ENCODE measurements at regions not wholly inside any gene's neighbourhood (a gene's known extent, or its start where the extent isn't known, plus 50 kb on each side); places are given as distances from the start of the nearest gene placed in this dataset.
"Not testable (repeated sequence)": the region's sequence is repeated elsewhere in the genome, so short reads cannot be mapped to it uniquely, and the experiment has no call there.

GRCh38 chr5:99029172-99029571 lies 100.4 kb upstream of the CHD1 start:
- H3K9me3 ChIP-seq (ENCODE audit: control insufficient read depth in 2 of 2, low read length in 2 of 2): no peaks in the 10 kb centered on the region
- H3K27ac ChIP-seq (ENCODE audit: low read length): no peak overlapping the region

GRCh38 chr5:99028170-99028569 lies 99.4 kb upstream of the CHD1 start:
- not testable (repeated sequence) for H3K36me3 ChIP-seq (ENCODE audit: control insufficient read depth in 2 of 2, insufficient read depth in 2 of 2, low read length in 2 of 2); H3K27me3 ChIP-seq (ENCODE audit: control insufficient read depth in 1 of 2, insufficient read depth in 2 of 2, low read length in 2 of 2); H3K9ac ChIP-seq (ENCODE audit: low read length in 2 of 2); H3K4me1 ChIP-seq (ENCODE audit: control insufficient read depth, insufficient read depth, low read length); H3K4me3 ChIP-seq (ENCODE audit: low read length in 2 of 2); H3K9me3 ChIP-seq (ENCODE audit: control insufficient read depth in 2 of 2, low read length in 2 of 2); H3K27ac ChIP-seq (ENCODE audit: low read length)

More at GRCh38 chr5:99029172-99029571, 100.4 kb upstream of the CHD1 start:
- Histone ChIP-seq H3K4me1 (ENCODE audit: control insufficient read depth, insufficient read depth, low read length) (no peaks in the 10 kb centered on the region), H3K9ac (ENCODE audit: low read length in 2 of 2) (no peak overlapping the region), H3K4me3 (ENCODE audit: low read length in 2 of 2) (no peak overlapping the region), H3K36me3 (ENCODE audit: control insufficient read depth in 2 of 2, insufficient read depth in 2 of 2, low read length in 2 of 2) (no peaks in the 10 kb centered on the region), H3K27me3 (ENCODE audit: control insufficient read depth in 1 of 2, insufficient read depth in 2 of 2, low read length in 2 of 2) (no peaks in the 10 kb centered on the region)

GRCh38 chr5:99025298-99026045 lies 96.7 kb upstream of the CHD1 start:
- no peaks in the 10 kb centered on the region for H3K4me1 ChIP-seq (ENCODE audit: control insufficient read depth, insufficient read depth, low read length)
- no peak overlapping the region for H3K9ac ChIP-seq (ENCODE audit: low read length in 2 of 2)
- no peak overlapping the region for H3K4me3 ChIP-seq (ENCODE audit: low read length in 2 of 2)
- no peak overlapping the region for H3K27ac ChIP-seq (ENCODE audit: low read length)
- no peaks in the 10 kb centered on the region for H3K9me3 ChIP-seq (ENCODE audit: control insufficient read depth in 2 of 2, low read length in 2 of 2)
- H3K27me3 ChIP-seq (ENCODE audit: control insufficient read depth in 1 of 2, insufficient read depth in 2 of 2, low read length in 2 of 2): no peaks in the 10 kb centered on the region
- H3K36me3 ChIP-seq (ENCODE audit: control insufficient read depth in 2 of 2, insufficient read depth in 2 of 2, low read length in 2 of 2): no peaks in the 10 kb centered on the region

GRCh38 chr5:99023330-99023729 lies 94.5 kb upstream of the CHD1 start:
- no peaks in the 10 kb centered on the region for H3K9me3 ChIP-seq (ENCODE audit: control insufficient read depth in 2 of 2, low read length in 2 of 2)
- no peaks in the 10 kb centered on the region for H3K36me3 ChIP-seq (ENCODE audit: control insufficient read depth in 2 of 2, insufficient read depth in 2 of 2, low read length in 2 of 2)
- H3K9ac ChIP-seq (ENCODE audit: low read length in 2 of 2): no peak overlapping the region
- H3K27ac ChIP-seq (ENCODE audit: low read length): no peak overlapping the region
- H3K27me3 ChIP-seq (ENCODE audit: control insufficient read depth in 1 of 2, insufficient read depth in 2 of 2, low read length in 2 of 2): no peaks in the 10 kb centered on the region
- no peaks in the 10 kb centered on the region for H3K4me1 ChIP-seq (ENCODE audit: control insufficient read depth, insufficient read depth, low read length)
- H3K4me3 ChIP-seq (ENCODE audit: low read length in 2 of 2): no peak overlapping the region

GRCh38 chr5:99022250-99022649 lies 93.4 kb upstream of the CHD1 start:
- H3K27ac ChIP-seq (ENCODE audit: low read length): no peak overlapping the region

GRCh38 chr5:99020698-99021048 lies 91.9 kb upstream of the CHD1 start:
- H3K4me3 ChIP-seq (ENCODE audit: low read length in 2 of 2): no peak overlapping the region
- no peaks in the 10 kb centered on the region for H3K36me3 ChIP-seq (ENCODE audit: control insufficient read depth in 2 of 2, insufficient read depth in 2 of 2, low read length in 2 of 2)
- no peaks in the 10 kb centered on the region for H3K9me3 ChIP-seq (ENCODE audit: control insufficient read depth in 2 of 2, low read length in 2 of 2)
- no peak overlapping the region for H3K9ac ChIP-seq (ENCODE audit: low read length in 2 of 2)
- H3K27ac ChIP-seq (ENCODE audit: low read length): no peak overlapping the region
- H3K27me3 ChIP-seq (ENCODE audit: control insufficient read depth in 1 of 2, insufficient read depth in 2 of 2, low read length in 2 of 2): no peaks in the 10 kb centered on the region
- no peaks in the 10 kb centered on the region for H3K4me1 ChIP-seq (ENCODE audit: control insufficient read depth, insufficient read depth, low read length)

More at GRCh38 chr5:99022250-99022649, 93.4 kb upstream of the CHD1 start:
- Histone ChIP-seq H3K27me3 (ENCODE audit: control insufficient read depth in 1 of 2, insufficient read depth in 2 of 2, low read length in 2 of 2) (no peaks in the 10 kb centered on the region), H3K9ac (ENCODE audit: low read length in 2 of 2) (no peak overlapping the region), H3K4me1 (ENCODE audit: control insufficient read depth, insufficient read depth, low read length) (no peaks in the 10 kb centered on the region), H3K4me3 (ENCODE audit: low read length in 2 of 2) (no peak overlapping the region), H3K9me3 (ENCODE audit: control insufficient read depth in 2 of 2, low read length in 2 of 2) (no peaks in the 10 kb centered on the region), H3K36me3 (ENCODE audit: control insufficient read depth in 2 of 2, insufficient read depth in 2 of 2, low read length in 2 of 2) (no peaks in the 10 kb centered on the region)

GRCh38 chr5:99019812-99020697 lies 91.2 kb upstream of the CHD1 start:
- Histone ChIP-seq H3K9ac (ENCODE audit: low read length in 2 of 2) (no peak overlapping the region), H3K27ac (ENCODE audit: low read length) (no peak overlapping the region), H3K36me3 (ENCODE audit: control insufficient read depth in 2 of 2, insufficient read depth in 2 of 2, low read length in 2 of 2) (no peaks in the 10 kb centered on the region), H3K4me3 (ENCODE audit: low read length in 2 of 2) (no peak overlapping the region), H3K9me3 (ENCODE audit: control insufficient read depth in 2 of 2, low read length in 2 of 2) (no peaks in the 10 kb centered on the region), H3K4me1 (ENCODE audit: control insufficient read depth, insufficient read depth, low read length) (no peaks in the 10 kb centered on the region), H3K27me3 (ENCODE audit: control insufficient read depth in 1 of 2, insufficient read depth in 2 of 2, low read length in 2 of 2) (no peaks in the 10 kb centered on the region)

GRCh38 chr5:99019254-99019653 lies 90.4 kb upstream of the CHD1 start:
- no peaks in the 10 kb centered on the region for H3K36me3 ChIP-seq (ENCODE audit: control insufficient read depth in 2 of 2, insufficient read depth in 2 of 2, low read length in 2 of 2)
- H3K4me3 ChIP-seq (ENCODE audit: low read length in 2 of 2): no peak overlapping the region
- no peaks in the 10 kb centered on the region for H3K4me1 ChIP-seq (ENCODE audit: control insufficient read depth, insufficient read depth, low read length)
- H3K27me3 ChIP-seq (ENCODE audit: control insufficient read depth in 1 of 2, insufficient read depth in 2 of 2, low read length in 2 of 2): no peaks in the 10 kb centered on the region
- H3K9ac ChIP-seq (ENCODE audit: low read length in 2 of 2): no peak overlapping the region
- no peaks in the 10 kb centered on the region for H3K9me3 ChIP-seq (ENCODE audit: control insufficient read depth in 2 of 2, low read length in 2 of 2)
- H3K27ac ChIP-seq (ENCODE audit: low read length): no peak overlapping the region

GRCh38 chr5:99010294-99010693 lies 81.5 kb upstream of the CHD1 start:
- no peak overlapping the region for H3K4me3 ChIP-seq (ENCODE audit: low read length in 2 of 2)
- no peaks in the 10 kb centered on the region for H3K4me1 ChIP-seq (ENCODE audit: control insufficient read depth, insufficient read depth, low read length)
- no peaks in the 10 kb centered on the region for H3K9me3 ChIP-seq (ENCODE audit: control insufficient read depth in 2 of 2, low read length in 2 of 2)
- no peak overlapping the region for H3K9ac ChIP-seq (ENCODE audit: low read length in 2 of 2)
- no peaks in the 10 kb centered on the region for H3K36me3 ChIP-seq (ENCODE audit: control insufficient read depth in 2 of 2, insufficient read depth in 2 of 2, low read length in 2 of 2)
- no peaks in the 10 kb centered on the region for H3K27me3 ChIP-seq (ENCODE audit: control insufficient read depth in 1 of 2, insufficient read depth in 2 of 2, low read length in 2 of 2)
- H3K27ac ChIP-seq (ENCODE audit: low read length): no peak overlapping the region

- not testable (repeated sequence) for H3K9me3 ChIP-seq (ENCODE audit: control insufficient read depth in 2 of 2, low read length in 2 of 2); H3K4me3 ChIP-seq (ENCODE audit: low read length in 2 of 2); H3K4me1 ChIP-seq (ENCODE audit: control insufficient read depth, insufficient read depth, low read length); H3K27me3 ChIP-seq (ENCODE audit: control insufficient read depth in 1 of 2, insufficient read depth in 2 of 2, low read length in 2 of 2); H3K36me3 ChIP-seq (ENCODE audit: control insufficient read depth in 2 of 2, insufficient read depth in 2 of 2, low read length in 2 of 2); H3K27ac ChIP-seq (ENCODE audit: low read length); H3K9ac ChIP-seq (ENCODE audit: low read length in 2 of 2)
These were observed 79.2 kb upstream of the CHD1 start for GRCh38 chr5:99008009-99008408.

- no peaks in the 10 kb centered on the region for H3K4me1 ChIP-seq (ENCODE audit: control insufficient read depth, insufficient read depth, low read length)
- H3K9ac ChIP-seq (ENCODE audit: low read length in 2 of 2): no peak overlapping the region
- H3K36me3 ChIP-seq (ENCODE audit: control insufficient read depth in 2 of 2, insufficient read depth in 2 of 2, low read length in 2 of 2): no peaks in the 10 kb centered on the region
- H3K4me3 ChIP-seq (ENCODE audit: low read length in 2 of 2): no peak overlapping the region
- no peaks in the 10 kb centered on the region for H3K9me3 ChIP-seq (ENCODE audit: control insufficient read depth in 2 of 2, low read length in 2 of 2)
- no peaks in the 10 kb centered on the region for H3K27me3 ChIP-seq (ENCODE audit: control insufficient read depth in 1 of 2, insufficient read depth in 2 of 2, low read length in 2 of 2)
- H3K27ac ChIP-seq (ENCODE audit: low read length): no peak overlapping the region
These were observed 76.7 kb upstream of the CHD1 start for GRCh38 chr5:99005506-99005905.

All from stomach smooth muscle (tissue), 2 donors.